Stimulated activated naive CD8-positive, alpha-beta T cell treated with anti-CD3 and anti-CD28 coated beads, Interleukin-15, Interleukin-2, amounts not matched to agents 100 U/mL and 50 U/mL, for 24 hours (primary cell): ENCODE measurements at regions not wholly inside any gene's neighbourhood (a gene's known extent, or its start where the extent isn't known, plus 50 kb on each side); places are given as distances from the start of the nearest gene placed in this dataset.

Experiments used
- ATAC-seq: fragments of 150-1000 bp; cut with Tn5 transposase; one replicate; pipeline ENCODE4 v1.10.0; 2021
- DNase-seq: peaks from one replicate; pipeline ENCODE4 v3.0.0; 2021

DNA sequence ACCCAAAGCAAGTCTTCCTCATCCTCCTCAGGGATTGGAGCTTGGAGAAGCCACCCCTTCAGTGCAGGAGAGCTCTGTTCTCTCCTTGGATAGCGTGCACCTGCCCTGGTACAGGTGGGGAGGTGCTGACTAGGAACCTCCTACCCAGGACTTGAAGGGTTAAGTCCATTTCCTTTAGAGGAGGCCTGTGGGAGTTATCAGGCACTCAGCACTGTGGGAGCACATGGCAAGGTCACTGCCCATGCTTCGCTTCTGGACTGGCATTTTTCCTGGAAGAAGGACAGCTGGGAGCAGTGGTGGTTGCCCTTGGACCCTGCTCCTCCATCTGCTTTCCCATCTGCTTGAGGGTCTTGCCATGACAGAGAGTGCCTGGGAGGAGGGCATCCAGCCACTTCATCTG is 142.8 kb downstream of the CXCL12 start:
- DNase-seq (no peak), ATAC-seq (no peak)

DNA sequence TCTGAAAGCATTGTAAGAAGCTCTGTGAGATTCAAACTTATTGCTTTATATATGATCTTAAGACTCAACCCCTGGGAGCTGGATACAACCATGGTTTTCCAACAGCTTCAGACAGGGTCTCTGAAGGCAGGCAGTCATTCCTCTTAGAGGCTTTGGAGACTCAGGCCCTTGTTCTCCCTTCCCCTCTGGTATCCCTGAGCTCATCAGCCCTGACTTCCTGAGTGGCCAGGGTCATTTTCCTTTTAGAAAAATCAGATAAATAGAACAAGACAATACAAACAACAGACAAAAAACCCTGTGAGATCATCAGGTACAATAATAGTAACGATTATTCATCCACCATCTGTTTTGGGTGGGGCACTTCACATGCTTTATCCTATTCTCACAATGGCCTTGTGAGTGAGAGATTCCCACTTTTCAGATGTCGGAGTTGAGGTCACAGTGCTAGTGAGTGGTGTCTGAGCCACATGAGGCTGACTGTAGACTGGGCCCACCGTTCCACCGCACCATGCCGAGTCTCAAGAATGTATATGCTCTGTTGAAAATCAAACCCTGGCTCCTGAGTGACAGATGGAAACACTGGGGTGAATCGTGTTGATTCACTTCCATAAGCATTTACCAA is 144.2 kb downstream of the CXCL12 start:
- DNase-seq (no peak), ATAC-seq (no peak)

DNA sequence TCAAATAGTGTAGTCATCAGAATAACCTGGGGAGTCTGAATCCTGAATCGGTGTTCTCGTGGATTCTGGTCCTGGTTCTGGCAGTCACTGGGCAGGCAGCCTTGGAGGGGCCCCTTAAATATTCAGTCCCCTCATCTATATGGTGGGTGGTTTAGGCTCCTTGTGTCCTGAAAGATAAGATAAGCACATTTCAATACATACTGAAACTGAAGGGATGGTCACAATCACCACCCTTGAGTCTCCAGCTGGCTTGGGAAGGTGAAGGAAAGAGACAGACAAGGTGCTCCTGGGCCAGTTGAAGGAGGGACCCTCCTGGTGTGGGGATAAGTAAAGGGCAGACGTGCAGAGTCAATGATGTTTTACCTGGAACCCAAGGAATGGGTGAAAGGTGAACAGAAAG is 146.7 kb downstream of the CXCL12 start:
- ATAC-seq (no peak), DNase-seq (no peak)

DNA sequence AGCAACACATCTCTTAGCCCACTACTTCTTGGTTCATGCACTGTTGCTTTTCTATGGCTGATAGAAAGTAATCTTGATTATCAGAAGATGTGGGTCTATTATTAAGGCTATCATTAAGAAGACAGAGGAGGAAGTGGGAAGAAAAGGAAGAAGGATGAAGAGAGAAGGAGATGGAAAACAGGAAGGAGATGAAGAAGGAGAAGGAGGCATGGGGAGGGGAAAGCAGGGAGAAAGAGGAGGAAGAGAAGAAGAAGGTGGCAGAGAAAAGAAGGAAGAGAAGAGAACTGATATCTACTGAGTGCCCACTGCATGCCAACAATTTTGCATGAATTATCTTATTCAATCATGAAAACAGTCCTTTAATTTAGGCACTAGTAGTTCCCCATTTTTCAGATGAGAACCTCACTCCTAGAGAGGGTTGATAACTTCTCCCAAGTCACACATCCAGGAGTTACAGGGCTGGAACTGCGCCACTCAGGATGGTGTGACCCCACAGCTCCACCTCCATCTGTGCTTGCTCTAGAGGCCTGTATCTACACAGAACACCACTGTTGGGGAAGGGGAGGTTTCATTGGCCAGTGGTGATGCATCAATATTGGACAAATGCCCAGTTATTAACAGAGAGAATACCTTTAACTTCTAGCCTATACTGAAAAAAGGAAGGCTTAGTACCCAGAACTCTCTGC is 147.4 kb downstream of the CXCL12 start:
- ATAC-seq: no peak
- no peak for DNase-seq

DNA sequence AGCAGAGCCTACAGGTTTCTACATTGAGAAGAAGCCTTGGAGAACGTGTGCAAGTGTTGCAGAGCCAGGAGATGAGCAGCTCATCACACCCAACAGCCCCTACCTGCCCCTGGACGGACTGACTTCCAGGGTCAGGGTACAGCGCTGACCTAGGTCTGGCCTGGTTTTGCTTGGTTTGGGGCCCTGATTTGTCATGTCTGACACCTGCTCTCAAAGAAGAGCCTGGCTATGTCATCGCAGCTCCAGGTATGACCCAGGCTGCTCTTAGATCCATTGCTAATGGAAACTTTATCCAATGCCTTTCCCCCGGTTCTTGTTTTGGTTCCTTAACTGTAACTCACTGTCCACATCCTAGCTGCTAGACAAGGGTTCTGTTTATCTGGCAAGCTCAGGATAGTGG is 149.5 kb downstream of the CXCL12 start:
- ATAC-seq (no peak), DNase-seq (no peak)

- ATAC-seq (no peak), DNase-seq (no peak)
These were observed 150.4 kb downstream of the CXCL12 start for GRCh38 chr10:44234483-44234875.

GRCh38 chr10:44233561-44234482 is 151.1 kb downstream of the CXCL12 start:
- DNase-seq (no peak), ATAC-seq (no peak)

DNA sequence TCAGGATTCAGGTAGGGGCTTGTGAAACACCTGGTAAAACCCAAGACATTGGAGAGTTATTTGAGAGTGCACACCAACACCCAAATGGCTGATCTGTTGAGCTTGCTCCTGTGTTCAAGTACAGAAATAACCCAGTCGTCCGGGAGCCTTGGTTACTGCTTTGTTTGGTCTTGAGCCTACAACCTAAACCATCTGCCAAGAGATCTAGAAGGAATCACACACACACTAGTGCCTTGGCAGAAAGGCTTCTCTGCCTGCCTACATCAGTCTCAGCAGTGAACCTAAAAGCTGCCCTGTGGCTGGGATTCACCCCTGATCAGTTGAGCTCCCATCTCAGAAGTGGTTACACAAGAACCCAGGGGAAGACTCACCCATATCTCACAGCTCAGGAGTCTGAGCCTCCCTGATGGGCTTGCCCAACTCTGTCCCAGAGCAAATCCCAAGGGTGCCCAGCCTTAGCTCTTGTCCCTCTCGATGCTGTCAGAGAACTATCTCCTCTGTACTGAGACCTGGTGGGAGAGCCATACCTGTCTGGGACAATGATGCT is 167.6 kb downstream of the CXCL12 start:
- ATAC-seq (no peak), DNase-seq (no peak)

DNA sequence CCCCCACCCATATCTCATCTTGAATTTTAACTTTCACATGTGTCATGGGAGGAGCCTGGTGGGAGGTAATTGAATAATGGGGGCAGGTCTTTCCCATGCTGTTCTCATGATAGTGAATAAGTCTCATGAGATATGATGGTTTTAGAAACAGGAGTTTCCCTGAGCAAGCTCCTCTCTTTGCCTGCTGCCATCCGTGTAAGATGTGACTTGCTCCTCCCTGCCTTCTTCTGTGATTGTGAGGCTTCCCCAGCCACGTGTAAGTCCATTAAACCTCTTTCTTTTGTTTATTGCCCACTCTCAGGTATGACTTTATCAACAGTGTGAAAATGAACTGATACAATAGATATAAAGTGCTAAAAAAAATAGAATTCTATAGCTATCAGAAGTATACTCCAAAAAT is 168.8 kb downstream of the CXCL12 start:
- no peak for DNase-seq
- ATAC-seq: no peak

DNA sequence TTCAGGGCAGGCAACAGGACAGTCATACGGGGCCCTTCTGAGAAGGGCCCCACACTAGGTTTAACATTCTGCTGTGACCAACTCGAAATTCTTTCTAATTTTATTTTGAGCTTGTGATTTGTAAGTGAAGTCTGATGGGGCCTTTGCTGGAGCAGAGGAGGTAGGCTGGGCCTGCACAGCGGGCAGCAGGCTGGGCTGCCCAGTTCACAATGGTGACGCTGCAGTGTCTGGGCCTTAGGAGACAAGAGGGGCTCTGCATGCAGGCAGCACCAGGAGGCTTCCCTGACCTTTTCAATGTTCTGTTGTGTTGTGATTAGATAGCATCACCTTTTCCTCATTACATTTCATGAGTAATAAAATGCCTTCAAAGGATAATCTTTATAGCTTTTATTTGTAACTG is 175.1 kb downstream of the CXCL12 start:
- ATAC-seq (no peak), DNase-seq (no peak)

- no peak for DNase-seq
- ATAC-seq: no peak
These were observed 177.7 kb downstream of the CXCL12 start for GRCh38 chr10:44207160-44207559.

- no peak for ATAC-seq
- no peak for DNase-seq
These were observed 178.6 kb downstream of the CXCL12 start for GRCh38 chr10:44206127-44206818.

- no peak for ATAC-seq
- DNase-seq: no peak
These were observed 179.8 kb downstream of the CXCL12 start for GRCh38 chr10:44205067-44205466.

- ATAC-seq (no peak), DNase-seq (no peak)
These were observed 181.4 kb downstream of the CXCL12 start for GRCh38 chr10:44203535-44203934.

DNA sequence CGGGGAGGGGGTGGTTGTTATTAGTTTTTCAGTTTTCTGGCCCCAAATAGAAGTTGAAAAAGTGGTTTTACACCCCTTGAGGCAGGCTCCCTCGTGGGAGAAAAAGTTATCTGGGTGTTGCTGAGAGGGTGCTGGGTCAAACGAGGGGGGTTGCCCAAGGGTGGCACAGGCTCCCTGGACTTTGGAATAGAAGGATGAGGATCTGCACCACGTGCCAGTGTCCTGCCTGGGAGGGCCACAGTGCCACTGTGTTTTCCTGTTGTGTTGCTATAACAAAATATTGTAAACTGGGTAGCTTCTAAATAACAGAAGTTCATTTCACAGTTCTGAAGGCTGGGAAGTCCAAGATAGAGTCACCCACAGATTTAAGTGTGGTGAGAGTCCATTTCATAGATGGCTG is 181.9 kb downstream of the CXCL12 start:
- no peak for ATAC-seq

DNA sequence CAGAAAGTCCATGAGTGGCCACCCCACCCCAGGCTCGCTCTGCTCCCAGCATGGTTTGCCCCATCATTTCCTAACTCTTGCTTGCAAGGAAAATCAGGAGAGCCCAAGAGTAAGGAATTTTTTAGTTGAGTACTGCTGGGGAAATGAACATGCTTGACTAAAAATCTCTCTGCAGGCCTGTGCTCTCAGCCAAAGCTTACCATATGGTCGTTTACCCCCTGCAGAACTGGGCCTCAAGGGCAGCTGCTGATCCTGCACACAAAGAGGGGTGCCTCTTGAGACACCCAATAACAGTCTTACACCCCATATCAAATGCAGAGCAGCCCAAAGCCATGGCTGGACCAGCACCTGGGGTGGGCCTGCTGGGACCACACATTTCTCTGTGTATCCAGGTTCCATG is 183.2 kb downstream of the CXCL12 start:
- no peak for ATAC-seq
- DNase-seq: no peak

More for the DNA sequence above, 181.9 kb downstream of the CXCL12 start:
- no peak for DNase-seq

GRCh38 chr10:44201011-44201410 is 183.9 kb downstream of the CXCL12 start:
- DNase-seq (no peak), ATAC-seq (no peak)

GRCh38 chr10:44199991-44200655 is 184.8 kb downstream of the CXCL12 start:
- no peak for DNase-seq
- ATAC-seq: no peak

- DNase-seq (no peak), ATAC-seq (no peak)
These were observed 185.6 kb downstream of the CXCL12 start for GRCh38 chr10:44199267-44199666.

- no peak for ATAC-seq
- no peak for DNase-seq
These were observed 186.2 kb downstream of the CXCL12 start for GRCh38 chr10:44198780-44199097.

GRCh38 chr10:44198096-44198779 is 186.7 kb downstream of the CXCL12 start:
- no peak for ATAC-seq
- no peak for DNase-seq
